ENCODE measurements at regions not wholly inside any gene's neighbourhood (a gene's known extent, or its start where the extent isn't known, plus 50 kb on each side); places are given as distances from the start of the nearest gene placed in this dataset.

DNA sequence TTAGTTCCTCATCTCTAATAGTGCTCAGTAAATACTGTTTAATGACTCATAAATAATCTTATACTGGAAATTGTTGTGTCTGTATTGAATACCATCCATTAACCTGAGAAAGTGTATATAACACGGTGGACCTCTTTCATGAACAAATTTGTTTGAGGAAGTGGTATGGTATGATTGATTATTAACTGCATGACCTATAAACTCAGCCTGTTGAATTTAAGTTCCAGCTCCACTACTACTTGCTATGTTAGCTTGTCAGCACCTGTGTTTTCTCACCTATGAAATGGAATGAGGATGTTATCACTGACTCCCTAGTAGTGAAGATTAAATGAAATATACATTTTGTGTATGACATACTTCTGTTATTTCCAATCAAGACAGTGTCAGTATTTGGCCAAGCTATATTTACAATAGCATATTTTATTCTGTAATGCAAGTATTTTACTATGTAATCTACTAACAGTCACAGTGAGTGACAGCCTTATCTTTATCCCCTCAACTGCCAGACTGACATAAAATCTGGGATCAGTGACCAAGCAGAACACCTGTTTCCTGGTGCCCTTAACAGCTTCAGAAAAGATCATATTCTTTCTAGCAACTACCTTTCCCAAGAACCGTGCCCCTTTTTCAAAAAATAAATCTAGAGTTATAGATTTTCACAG lies 77.3 kb upstream of the ITGA1 start:
- Histone ChIP-seq H3K79me2 (ENCODE audit: control insufficient read depth, insufficient read depth, low read length) (no peaks in the 10 kb centered on the region), H3K36me3 (ENCODE audit: control insufficient read depth in 2 of 2, insufficient read depth in 2 of 2, low read length in 1 of 2) (no peaks in the 10 kb centered on the region), H3K9me3 (replicated peaks; ENCODE audit: control insufficient read depth, insufficient read depth, low read length) (no peaks in the 10 kb centered on the region), H3K27ac (ENCODE audit: control insufficient read depth, insufficient read depth) (no peak overlapping the region), H2AFZ (ENCODE audit: control insufficient read depth, low read depth, low read length) (no peak overlapping the region), H3K4me2 (ENCODE audit: control insufficient read depth, insufficient read depth) (no peak overlapping the region), H3K9ac (ENCODE audit: control insufficient read depth, insufficient read depth, low read length) (no peak overlapping the region), H3K27me3 (replicated peaks in 1 of 2; ENCODE audit: control insufficient read depth in 2 of 2, insufficient read depth in 2 of 2, low read length in 1 of 2) (peaks cover 0 to 1% of the 10 kb centered on the region in 2 experiments; a peak in 1 of 4 replicates), H4K20me1 (ENCODE audit: control insufficient read depth, insufficient read depth) (no peaks in the 10 kb centered on the region), H3K4me3 (no peak overlapping the region), H3K4me1 (ENCODE audit: control insufficient read depth, insufficient read depth, low read length) (no peaks in the 10 kb centered on the region)
- FAIRE-seq (no peak), DNase-seq (ENCODE audit: low read depth, low spot score) (no peak), ATAC-seq (peak; percentile 16; the same call in 2 of the 3 replicates)
- TF ChIP-seq HDAC2 (IDR thresholded peaks at IDR 0.05): no peak
- peak; percentile 23; the same call in 1 of the 2 replicates for TF ChIP-seq SPI1 (IDR thresholded peaks at IDR 0.05; ENCODE audit: borderline replicate concordance, insufficient read depth, low read depth, low read length)
- BruUV-seq (replicated peaks): no TSS peak
- in situ Hi-C loops (cut with MboI): no loop called here
- intact Hi-C loops (cut with micrococcal nuclease; ENCODE audit: unreplicated experiment): no loop called here
- POLR2A ChIA-PET: no interaction called here
- RAD21 ChIA-PET (ENCODE audit: unreplicated experiment): no interaction called here
- CTCF ChIA-PET: no interaction called here
- SMC1A ChIA-PET (ENCODE audit: uncharacterized antibody, unreplicated experiment): interaction anchor here (0.8 kb wide), 1 partner anchor 10 kb away, joined by 3 read pairs; no protein-coding TSS in a partner anchor
- WGBS (ENCODE audit: insufficient coverage, insufficient replicate concordance, low lambda C conversion rate, missing lambda C conversion rate): 0% methylated on average over 2 of the region's 2 CpGs

DNA sequence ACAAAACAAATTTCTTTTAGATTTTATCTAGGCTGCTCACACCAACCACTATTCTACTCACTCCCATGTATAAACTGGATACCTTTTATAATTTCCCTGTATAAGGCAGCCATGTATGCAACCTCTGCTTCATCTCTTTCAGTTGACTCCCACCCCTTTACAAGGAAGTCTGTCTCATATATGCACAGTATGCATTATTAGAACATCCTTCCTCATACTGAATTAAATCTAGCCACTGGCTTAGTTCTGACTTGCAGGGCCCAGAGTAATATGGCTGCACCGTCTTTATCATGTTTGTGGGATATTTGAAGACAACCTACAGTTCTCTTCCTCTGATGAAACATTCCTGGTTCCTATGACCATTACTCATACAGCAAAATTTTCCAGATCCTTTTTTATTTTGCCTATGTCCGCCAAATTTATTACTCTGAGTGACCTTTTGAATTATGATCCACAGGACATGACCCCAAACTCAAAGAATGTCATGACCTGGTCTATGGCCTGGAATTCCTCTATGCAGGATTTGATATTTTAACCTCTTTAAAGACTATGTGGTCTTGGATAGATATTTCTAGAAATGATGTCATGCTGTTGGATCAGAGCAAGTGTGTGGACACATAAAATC lies 76.6 kb upstream of the ITGA1 start:
- TF ChIP-seq YBX1 (IDR thresholded peaks at IDR 0.05) (no peak), GABPA (IDR thresholded peaks at IDR 0.05; ENCODE audit: low read depth) (no peak), MLLT1 (IDR thresholded peaks at IDR 0.05) (no peak)
- POLR2A ChIA-PET: no interaction called here
- SMC1A ChIA-PET (ENCODE audit: uncharacterized antibody, unreplicated experiment): interaction anchor here (0.8 kb wide), 1 partner anchor 10 kb away, joined by 3 read pairs; no protein-coding TSS in a partner anchor
- in situ Hi-C loops (cut with MboI) (no loop called here), intact Hi-C loops (cut with micrococcal nuclease; ENCODE audit: unreplicated experiment) (no loop called here)
- DNase-seq (ENCODE audit: low read depth, low spot score) (no peak), FAIRE-seq (no peak), ATAC-seq (no peak)
- H3K9me3 ChIP-seq (replicated peaks; ENCODE audit: control insufficient read depth, insufficient read depth, low read length): no peaks in the 10 kb centered on the region
- CTCF ChIA-PET: no interaction called here
- WGBS (ENCODE audit: insufficient coverage, insufficient replicate concordance, low lambda C conversion rate, missing lambda C conversion rate): 14% methylated on average over 2 of the region's 2 CpGs
- no peak overlapping the region for H2AFZ ChIP-seq (ENCODE audit: control insufficient read depth, low read depth, low read length)
- H3K9ac ChIP-seq (ENCODE audit: control insufficient read depth, insufficient read depth, low read length): no peak overlapping the region
- H3K27ac ChIP-seq (ENCODE audit: control insufficient read depth, insufficient read depth): no peak overlapping the region
- no peaks in the 10 kb centered on the region for H3K36me3 ChIP-seq (ENCODE audit: control insufficient read depth in 2 of 2, insufficient read depth in 2 of 2, low read length in 1 of 2)
- no peaks in the 10 kb centered on the region for H3K79me2 ChIP-seq (ENCODE audit: control insufficient read depth, insufficient read depth, low read length)
- H4K20me1 ChIP-seq (ENCODE audit: control insufficient read depth, insufficient read depth): no peaks in the 10 kb centered on the region
- H3K4me1 ChIP-seq (ENCODE audit: control insufficient read depth, insufficient read depth, low read length): no peaks in the 10 kb centered on the region
- H3K27me3 ChIP-seq (replicated peaks in 1 of 2; ENCODE audit: control insufficient read depth in 2 of 2, insufficient read depth in 2 of 2, low read length in 1 of 2): peaks cover 0 to 1% of the 10 kb centered on the region in 2 experiments; a peak in 1 of 4 replicates
- no peak overlapping the region for H3K4me3 ChIP-seq
- H3K4me2 ChIP-seq (ENCODE audit: control insufficient read depth, insufficient read depth): no peak overlapping the region
- RAD21 ChIA-PET (ENCODE audit: unreplicated experiment): no interaction called here
- no TSS peak for BruUV-seq (replicated peaks)
